Keratinocyte (primary cell): ENCODE measurements at regions not wholly inside any gene's neighbourhood (a gene's known extent, or its start where the extent isn't known, plus 50 kb on each side); places are given as distances from the start of the nearest gene placed in this dataset.

Source experiments
- DNase-seq: peaks from one replicate; pipeline ENCODE4 v3.0.0-alpha.2; 2011; ENCODE audit warnings: low read depth, missing footprints, low spot score
- FAIRE-seq: peaks from 2 replicates; lab custom pipeline; 2011; peaks lifted over from hg19 to GRCh38; lab: Jason Lieb, UNC
- H2AFZ ChIP-seq: 2 replicates; pipeline ENCODE4 v1.6.0; 2012; ENCODE audit warnings: low read length, control low read depth, inconsistent platforms; ENCODE audit not compliant: control insufficient read depth
- H3K27ac ChIP-seq: 2 replicates; pipeline ENCODE4 v1.5.1; 2011; ENCODE audit warnings: low read length; ENCODE audit not compliant: control insufficient read depth, insufficient read depth
- H3K27me3 ChIP-seq: 3 replicates; pipeline ENCODE4 v1.6.0; 2011; ENCODE audit warnings: low read length; ENCODE audit not compliant: control insufficient read depth, insufficient read depth; ENCODE audit errors: extremely low read depth
- H3K36me3 ChIP-seq, 2 experiments: 2 replicates in 1 of 2; 3 replicates in 1 of 2; pipeline ENCODE4 v1.5.1; 2011; ENCODE audit warnings: low read length in 2 of 2, mild to moderate bottlenecking in 1 of 2; ENCODE audit not compliant: control insufficient read depth in 2 of 2, insufficient read depth in 2 of 2; ENCODE audit errors: extremely low read depth in 1 of 2
- H3K4me1 ChIP-seq: 3 replicates; pipeline ENCODE4 v1.5.1; 2011; ENCODE audit warnings: low read length; ENCODE audit not compliant: control insufficient read depth, insufficient read depth; ENCODE audit errors: extremely low read depth
- H3K4me2 ChIP-seq: 3 replicates; pipeline ENCODE4 v1.6.0; 2011; ENCODE audit warnings: low read depth, low read length; ENCODE audit not compliant: control insufficient read depth, insufficient read depth; ENCODE audit errors: extremely low read depth
- H3K4me3 ChIP-seq, 3 experiments: fragments of 200-600 bp in 1 of 3; sonication (generic) in 1 of 3; 2 replicates in 2 of 3; 3 replicates in 1 of 3; pipeline ENCODE4 v1.5.1; 2011 to 2016; ENCODE audit warnings: low read length in 3 of 3, mild to moderate bottlenecking in 3 of 3, control low read depth in 2 of 3, inconsistent platforms in 1 of 3, low read depth in 1 of 3, mixed read lengths in 1 of 3, mixed run types in 1 of 3, moderate library complexity in 1 of 3; ENCODE audit not compliant: control insufficient read depth in 2 of 3, insufficient read depth in 2 of 3; ENCODE audit errors: extremely low read depth in 1 of 3
- H3K79me2 ChIP-seq: 2 replicates; pipeline ENCODE4 v1.6.0; 2012; ENCODE audit warnings: low read length; ENCODE audit not compliant: control insufficient read depth, insufficient read depth
- H3K9ac ChIP-seq: 3 replicates; pipeline ENCODE4 v1.6.0; 2011; ENCODE audit warnings: low read length; ENCODE audit not compliant: control insufficient read depth, insufficient read depth; ENCODE audit errors: extremely low read depth
- H3K9me1 ChIP-seq: 3 replicates; pipeline ENCODE4 v1.6.0; 2011; ENCODE audit warnings: low read length; ENCODE audit not compliant: control insufficient read depth, insufficient read depth; ENCODE audit errors: extremely low read depth
- H3K9me3 ChIP-seq: 2 replicates; pipeline ENCODE4 v1.5.1; 2012; ENCODE audit warnings: low read depth, low read length; ENCODE audit not compliant: control insufficient read depth
- H4K20me1 ChIP-seq: 3 replicates; pipeline ENCODE4 v1.6.0; 2011; ENCODE audit warnings: low read length; ENCODE audit not compliant: control insufficient read depth, insufficient read depth; ENCODE audit errors: extremely low read depth
- EZH2 ChIP-seq: IDR thresholded peaks from one replicate; pipeline ENCODE4 v1.6.1; 2012; ENCODE audit warnings: inconsistent platforms, mild to moderate bottlenecking, low read length, moderate library complexity
- dilution Hi-C: fragments of 300-500 bp; cut with MboI; formaldehyde crosslinking; loops from one replicate; pipeline ENCODE4 v1.7.0; 2020; ENCODE audit warnings: low sequenced_read_pairs; ENCODE audit not compliant: extremely low pct_ligation_motif_present
- TF ChIP-seq, protein P1 (sequence below), 3 experiments: IDR thresholded peaks in 1 of 3; conservative IDR thresholded peaks in 1 of 3; optimal IDR thresholded peaks in 1 of 3; 2 replicates in 2 of 3; 3 replicates in 1 of 3; pipeline versions ENCODE3 to v1.5.1; 2011; ENCODE audit warnings: low read length in 3 of 3, mild to moderate bottlenecking in 3 of 3, moderate library complexity in 2 of 3, control low read depth in 1 of 3, inconsistent platforms in 1 of 3; ENCODE audit not compliant: insufficient read depth in 2 of 3; ENCODE audit errors: extremely low read depth in 1 of 3

- Histone ChIP-seq H3K9me3 (no peaks in the 10 kb centered on the region), H3K79me2 (no peaks in the 10 kb centered on the region), H3K4me1 (no peaks in the 10 kb centered on the region), H2AFZ (no peak overlapping the region), H4K20me1 (no peaks in the 10 kb centered on the region), H3K4me3 (no peak overlapping the region), H3K4me2 (no peak overlapping the region), H3K36me3 (no peaks in the 10 kb centered on the region), H3K27ac (no peak overlapping the region), H3K9ac (no peak overlapping the region), H3K9me1 (no peaks in the 10 kb centered on the region), H3K27me3 (no peaks in the 10 kb centered on the region)
- dilution Hi-C loops = no loop called here
- FAIRE-seq = no peak
- TF ChIP-seq EZH2 = no peak
- TF ChIP-seq, protein P1, sequence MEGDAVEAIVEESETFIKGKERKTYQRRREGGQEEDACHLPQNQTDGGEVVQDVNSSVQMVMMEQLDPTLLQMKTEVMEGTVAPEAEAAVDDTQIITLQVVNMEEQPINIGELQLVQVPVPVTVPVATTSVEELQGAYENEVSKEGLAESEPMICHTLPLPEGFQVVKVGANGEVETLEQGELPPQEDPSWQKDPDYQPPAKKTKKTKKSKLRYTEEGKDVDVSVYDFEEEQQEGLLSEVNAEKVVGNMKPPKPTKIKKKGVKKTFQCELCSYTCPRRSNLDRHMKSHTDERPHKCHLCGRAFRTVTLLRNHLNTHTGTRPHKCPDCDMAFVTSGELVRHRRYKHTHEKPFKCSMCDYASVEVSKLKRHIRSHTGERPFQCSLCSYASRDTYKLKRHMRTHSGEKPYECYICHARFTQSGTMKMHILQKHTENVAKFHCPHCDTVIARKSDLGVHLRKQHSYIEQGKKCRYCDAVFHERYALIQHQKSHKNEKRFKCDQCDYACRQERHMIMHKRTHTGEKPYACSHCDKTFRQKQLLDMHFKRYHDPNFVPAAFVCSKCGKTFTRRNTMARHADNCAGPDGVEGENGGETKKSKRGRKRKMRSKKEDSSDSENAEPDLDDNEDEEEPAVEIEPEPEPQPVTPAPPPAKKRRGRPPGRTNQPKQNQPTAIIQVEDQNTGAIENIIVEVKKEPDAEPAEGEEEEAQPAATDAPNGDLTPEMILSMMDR (optimal IDR thresholded peaks at IDR 0.05 in 1 of 3, IDR thresholded peaks at IDR 0.05 in 1 of 3, conservative IDR thresholded peaks at IDR 0.05 in 1 of 3; ENCODE audit: extremely low read depth in 1 of 3, insufficient read depth in 2 of 3, low read length in 3 of 3) = no peak
- DNase-seq = no peak
Observed at GRCh38 chrX:54675762-54676161, 122.3 kb downstream of the ITIH6 start.

- TF ChIP-seq, protein P1 (optimal IDR thresholded peaks at IDR 0.05 in 1 of 3, IDR thresholded peaks at IDR 0.05 in 1 of 3, conservative IDR thresholded peaks at IDR 0.05 in 1 of 3; ENCODE audit: extremely low read depth in 1 of 3, insufficient read depth in 2 of 3, low read length in 3 of 3) = peak; percentile 7 to 25 (median 17)
- no peak for TF ChIP-seq EZH2
- Histone ChIP-seq H3K27me3 (no peaks in the 10 kb centered on the region), H3K9ac (no peak overlapping the region), H3K9me3 (no peaks in the 10 kb centered on the region), H3K79me2 (no peaks in the 10 kb centered on the region), H3K4me2 (no peak overlapping the region), H3K27ac (no peak overlapping the region), H3K4me3 (no peak overlapping the region), H3K4me1 (no peaks in the 10 kb centered on the region), H3K9me1 (no peaks in the 10 kb centered on the region), H4K20me1 (no peaks in the 10 kb centered on the region), H2AFZ (no peak overlapping the region), H3K36me3 (no peaks in the 10 kb centered on the region)
- DNase-seq (no peak), FAIRE-seq (no peak)
- dilution Hi-C loops = no loop called here
Observed at GRCh38 chrX:54695231-54695630, 102.8 kb downstream of the ITIH6 start.
